SU-DHL-6 (cell line): ENCODE measurements at regions not wholly inside any gene's neighbourhood (a gene's known extent, or its start where the extent isn't known, plus 50 kb on each side); places are given as distances from the start of the nearest gene placed in this dataset.

Experiments used
- EZH2phosphoT487 ChIP-seq: fragments of 200-600 bp; sonication (generic), shearing (Covaris generic); conservative IDR thresholded peaks from 2 replicates; pipeline ENCODE4 v1.6.1; 2018; ENCODE audit warnings: mild to moderate bottlenecking, antibody characterized with exemption, low read length, moderate library complexity, mixed read lengths
- TF ChIP-seq, protein P1 (sequence below): fragments of 200-600 bp; sonication (generic); IDR thresholded peaks from one replicate; pipeline ENCODE4 v1.5.1; 2017; ENCODE audit warnings: antibody characterized with exemption, mild to moderate bottlenecking, low read length, moderate library complexity; ENCODE audit not compliant: insufficient read depth, poor library complexity, severe bottlenecking

DNA sequence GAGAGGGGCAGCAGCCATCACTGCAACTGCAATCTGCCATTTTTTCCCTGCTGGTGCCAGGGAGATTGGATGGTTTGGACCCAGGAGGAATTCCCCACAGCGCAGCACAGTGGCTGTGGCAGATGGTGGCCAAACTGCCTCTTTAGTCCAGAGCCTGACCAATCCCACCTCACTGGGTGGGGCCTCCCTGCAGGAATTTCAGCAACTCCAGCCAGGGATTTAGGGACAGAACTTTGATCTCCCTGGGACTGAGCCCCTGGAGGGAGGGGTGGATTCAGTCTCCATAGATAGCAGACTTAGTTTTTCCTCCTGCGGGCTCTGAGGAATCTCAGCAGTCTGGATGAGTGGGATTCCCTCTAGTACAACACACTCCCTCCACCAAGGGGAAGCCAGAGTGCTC is 179.7 kb upstream of the WDR11 start:
- TF ChIP-seq, protein P1, sequence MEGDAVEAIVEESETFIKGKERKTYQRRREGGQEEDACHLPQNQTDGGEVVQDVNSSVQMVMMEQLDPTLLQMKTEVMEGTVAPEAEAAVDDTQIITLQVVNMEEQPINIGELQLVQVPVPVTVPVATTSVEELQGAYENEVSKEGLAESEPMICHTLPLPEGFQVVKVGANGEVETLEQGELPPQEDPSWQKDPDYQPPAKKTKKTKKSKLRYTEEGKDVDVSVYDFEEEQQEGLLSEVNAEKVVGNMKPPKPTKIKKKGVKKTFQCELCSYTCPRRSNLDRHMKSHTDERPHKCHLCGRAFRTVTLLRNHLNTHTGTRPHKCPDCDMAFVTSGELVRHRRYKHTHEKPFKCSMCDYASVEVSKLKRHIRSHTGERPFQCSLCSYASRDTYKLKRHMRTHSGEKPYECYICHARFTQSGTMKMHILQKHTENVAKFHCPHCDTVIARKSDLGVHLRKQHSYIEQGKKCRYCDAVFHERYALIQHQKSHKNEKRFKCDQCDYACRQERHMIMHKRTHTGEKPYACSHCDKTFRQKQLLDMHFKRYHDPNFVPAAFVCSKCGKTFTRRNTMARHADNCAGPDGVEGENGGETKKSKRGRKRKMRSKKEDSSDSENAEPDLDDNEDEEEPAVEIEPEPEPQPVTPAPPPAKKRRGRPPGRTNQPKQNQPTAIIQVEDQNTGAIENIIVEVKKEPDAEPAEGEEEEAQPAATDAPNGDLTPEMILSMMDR: no peak
- no peak for TF ChIP-seq EZH2phosphoT487
